Caco-2 (cell line): ENCODE measurements at regions not wholly inside any gene's neighbourhood (a gene's known extent, or its start where the extent isn't known, plus 50 kb on each side); places are given as distances from the start of the nearest gene placed in this dataset.

ENCODE experiments used
- BruUV-seq: library from RNA; stranded (reverse); fragments of 400-500 nt; replicated peaks from 2 replicates; lab custom pipeline; 2021; lab: Mats Ljungman, UMichigan
- CTCF ChIA-PET: fragments of 300-600 bp; sonication (Branson Sonifier 250); formaldehyde crosslinking; loops from one replicate; lab custom pipeline; 2022; ENCODE audit warnings: antibody characterized with exemption; lab: Charles Lee
- POLR2A ChIA-PET: fragments of 300-600 bp; sonication (Branson Sonifier 250); formaldehyde crosslinking; loops from one replicate; lab custom pipeline; 2022; ENCODE audit warnings: antibody characterized with exemption; lab: Charles Lee
- DNase-seq, 2 experiments: peaks; one replicate each; pipeline versions ENCODE4 v3.0.0 to v3.0.0-alpha.2; 2020 to 2022
- H3K27me3 ChIP-seq: replicated peaks from 2 replicates; pipeline ENCODE4 v1.6.0; 2011; ENCODE audit warnings: low read length; ENCODE audit not compliant: control insufficient read depth, insufficient read depth
- H3K36me3 ChIP-seq: 2 replicates; pipeline ENCODE4 v1.5.1; 2011; ENCODE audit warnings: low read length; ENCODE audit not compliant: control insufficient read depth, insufficient read depth
- H3K4me1 ChIP-seq: fragments of 250-450 bp; sonication (Bioruptor Pico); 2 replicates; pipeline ENCODE4 v1.5.1; 2020; ENCODE audit warnings: mild to moderate bottlenecking
- H3K4me3 ChIP-seq: 2 replicates; pipeline ENCODE4 v1.5.1; 2011; ENCODE audit warnings: low read depth, mild to moderate bottlenecking, control low read depth, low read length
- H3K9me3 ChIP-seq: fragments of 250-450 bp; sonication (Bioruptor Pico); 2 replicates; pipeline ENCODE4 v1.5.1; 2020; ENCODE audit warnings: mild to moderate bottlenecking, moderate library complexity
- H3K27ac Mint-ChIP-seq: one replicate; pipeline ENCODE4 v1.8.0; 2022; ENCODE audit warnings: mixed read lengths; ENCODE audit not compliant: unreplicated experiment
- H3K27me3 Mint-ChIP-seq: one replicate; pipeline ENCODE4 v1.8.0; 2022; ENCODE audit warnings: mixed read lengths; ENCODE audit not compliant: insufficient read depth, unreplicated experiment
- H3K36me3 Mint-ChIP-seq: one replicate; pipeline ENCODE4 v1.8.0; 2022; ENCODE audit warnings: mild to moderate bottlenecking, mixed read lengths; ENCODE audit not compliant: insufficient read depth, unreplicated experiment
- H3K4me1 Mint-ChIP-seq: one replicate; pipeline ENCODE4 v1.8.0; 2022; ENCODE audit warnings: low read depth, mixed read lengths; ENCODE audit not compliant: unreplicated experiment
- H3K4me3 Mint-ChIP-seq: one replicate; pipeline ENCODE4 v1.8.0; 2022; ENCODE audit warnings: mild to moderate bottlenecking, moderate library complexity, mixed read lengths; ENCODE audit not compliant: unreplicated experiment
- H3K9me3 Mint-ChIP-seq: one replicate; pipeline ENCODE4 v1.8.0; 2022; ENCODE audit warnings: mixed read lengths; ENCODE audit not compliant: unreplicated experiment
- intact Hi-C: fragments of 100-400 bp; cut with micrococcal nuclease; formaldehyde crosslinking; loops from one replicate; pipeline ENCODE4 v1.10.0; 2022; ENCODE audit not compliant: unreplicated experiment
- TF ChIP-seq, protein P1 (sequence below), 2 experiments: fragments of 200-600 bp in 1 of 2; IDR thresholded peaks; 1 replicate in 1 of 2; 2 replicates in 1 of 2; pipeline versions ENCODE4 v1.5.1 to v1.8.0; 2011 to 2022; ENCODE audit warnings: antibody characterized with exemption in 1 of 2, control low read depth in 1 of 2, inconsistent platforms in 1 of 2, low read depth in 1 of 2, low read length in 1 of 2, mild to moderate bottlenecking in 1 of 2, moderate library complexity in 1 of 2; ENCODE audit not compliant: insufficient read depth in 1 of 2, severe bottlenecking in 1 of 2, unreplicated experiment in 1 of 2

- H3K27ac Mint-ChIP-seq = no peak overlapping the region
These were observed 119.1 kb upstream of the PFKP start for GRCh38 chr10:2948127-2948854.

GRCh38 chr10:2944788-2945187 is 122.6 kb upstream of the PFKP start:
- Histone ChIP-seq H3K27me3 (no peaks in the 10 kb centered on the region), H3K36me3 (no peaks in the 10 kb centered on the region), H3K4me1 (no peaks in the 10 kb centered on the region), H3K9me3 (no peaks in the 10 kb centered on the region), H3K4me3 (no peak overlapping the region)
- POLR2A ChIA-PET = no interaction called here
- Mint-ChIP-seq H3K27ac (no peak overlapping the region), H3K4me1 (peaks cover 8% of the 10 kb centered on the region), H3K36me3 (no peaks in the 10 kb centered on the region), H3K4me3 (no peak overlapping the region), H3K27me3 (peaks cover 31% of the 10 kb centered on the region), H3K9me3 (no peaks in the 10 kb centered on the region)
- BruUV-seq = no TSS peak
- DNase-seq = no peak
- intact Hi-C loops = no loop called here
- CTCF ChIA-PET = no interaction called here
- TF ChIP-seq, protein P1, sequence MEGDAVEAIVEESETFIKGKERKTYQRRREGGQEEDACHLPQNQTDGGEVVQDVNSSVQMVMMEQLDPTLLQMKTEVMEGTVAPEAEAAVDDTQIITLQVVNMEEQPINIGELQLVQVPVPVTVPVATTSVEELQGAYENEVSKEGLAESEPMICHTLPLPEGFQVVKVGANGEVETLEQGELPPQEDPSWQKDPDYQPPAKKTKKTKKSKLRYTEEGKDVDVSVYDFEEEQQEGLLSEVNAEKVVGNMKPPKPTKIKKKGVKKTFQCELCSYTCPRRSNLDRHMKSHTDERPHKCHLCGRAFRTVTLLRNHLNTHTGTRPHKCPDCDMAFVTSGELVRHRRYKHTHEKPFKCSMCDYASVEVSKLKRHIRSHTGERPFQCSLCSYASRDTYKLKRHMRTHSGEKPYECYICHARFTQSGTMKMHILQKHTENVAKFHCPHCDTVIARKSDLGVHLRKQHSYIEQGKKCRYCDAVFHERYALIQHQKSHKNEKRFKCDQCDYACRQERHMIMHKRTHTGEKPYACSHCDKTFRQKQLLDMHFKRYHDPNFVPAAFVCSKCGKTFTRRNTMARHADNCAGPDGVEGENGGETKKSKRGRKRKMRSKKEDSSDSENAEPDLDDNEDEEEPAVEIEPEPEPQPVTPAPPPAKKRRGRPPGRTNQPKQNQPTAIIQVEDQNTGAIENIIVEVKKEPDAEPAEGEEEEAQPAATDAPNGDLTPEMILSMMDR (IDR thresholded peaks at IDR 0.05; ENCODE audit: insufficient read depth in 1 of 2, low read depth in 1 of 2, low read length in 1 of 2, severe bottlenecking in 1 of 2, unreplicated experiment in 1 of 2) = no peak

More at GRCh38 chr10:2948127-2948854, 119.1 kb upstream of the PFKP start:
- Mint-ChIP-seq H3K4me1 (peaks cover 8% of the 10 kb centered on the region), H3K27me3 (peaks cover 32% of the 10 kb centered on the region), H3K9me3 (no peaks in the 10 kb centered on the region), H3K4me3 (no peak overlapping the region), H3K36me3 (no peaks in the 10 kb centered on the region)
- DNase-seq = no peak
- intact Hi-C loops = no loop called here
- CTCF ChIA-PET = no interaction called here
- H3K9me3 ChIP-seq = no peaks in the 10 kb centered on the region
- POLR2A ChIA-PET = no interaction called here
- no TSS peak for BruUV-seq
- H3K36me3 ChIP-seq = no peaks in the 10 kb centered on the region
- H3K4me1 ChIP-seq = no peaks in the 10 kb centered on the region
- H3K4me3 ChIP-seq = no peak overlapping the region
- TF ChIP-seq, protein P1 (IDR thresholded peaks at IDR 0.05; ENCODE audit: insufficient read depth in 1 of 2, low read depth in 1 of 2, low read length in 1 of 2, severe bottlenecking in 1 of 2, unreplicated experiment in 1 of 2) = no peak
- H3K27me3 ChIP-seq = 0 out of 2 replicates have a peak, but pooled peaks cover 1% of the 10 kb centered on the region

DNA sequence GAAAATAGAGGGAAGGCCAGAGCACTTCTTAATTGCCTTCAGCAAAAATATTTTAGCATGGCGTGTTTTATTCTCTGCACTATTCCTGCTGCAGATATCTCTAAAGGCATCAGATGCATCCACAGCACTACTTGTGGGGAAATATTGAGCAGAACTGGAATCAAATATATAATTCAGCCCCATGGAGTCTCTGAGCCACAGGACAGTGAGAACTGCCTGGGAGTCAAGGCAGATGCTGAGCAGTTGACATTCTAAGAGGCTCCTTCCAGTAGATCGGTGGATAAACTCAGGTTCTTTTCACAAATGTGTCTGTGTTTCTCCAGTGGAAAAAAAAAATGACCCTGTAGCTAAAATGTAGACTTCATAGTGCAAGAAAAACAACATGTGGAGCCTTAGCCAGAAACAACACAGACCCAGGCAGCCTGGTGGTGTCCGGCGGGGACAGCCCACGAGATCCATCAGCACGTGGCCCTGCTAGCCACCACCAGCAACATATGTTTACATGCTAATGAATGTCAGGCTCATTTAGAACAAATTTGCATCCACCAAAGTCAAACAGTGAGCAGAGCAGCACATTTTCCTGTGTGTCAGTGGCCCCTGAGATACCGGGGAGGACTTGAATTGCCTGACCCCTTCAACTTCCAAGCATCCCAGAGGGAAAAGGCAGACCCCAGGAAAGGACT is 123.3 kb upstream of the PFKP start:
- Histone ChIP-seq H3K4me3 (no peak overlapping the region), H3K36me3 (no peaks in the 10 kb centered on the region), H3K27me3 (no peaks in the 10 kb centered on the region), H3K9me3 (no peaks in the 10 kb centered on the region), H3K4me1 (no peaks in the 10 kb centered on the region)
- no TSS peak for BruUV-seq
- H3K27me3 Mint-ChIP-seq = peaks cover 30% of the 10 kb centered on the region
- POLR2A ChIA-PET = no interaction called here
- H3K27ac Mint-ChIP-seq = no peak overlapping the region
- H3K4me1 Mint-ChIP-seq = peaks cover 4% of the 10 kb centered on the region
- intact Hi-C loops = no loop called here
- no peaks in the 10 kb centered on the region for H3K9me3 Mint-ChIP-seq
- H3K4me3 Mint-ChIP-seq = no peak overlapping the region
- CTCF ChIA-PET = no interaction called here
- H3K36me3 Mint-ChIP-seq = no peaks in the 10 kb centered on the region
- no peak for DNase-seq
- TF ChIP-seq, protein P1 (IDR thresholded peaks at IDR 0.05; ENCODE audit: insufficient read depth in 1 of 2, low read depth in 1 of 2, low read length in 1 of 2, severe bottlenecking in 1 of 2, unreplicated experiment in 1 of 2) = no peak
